Spleen (tissue), 11 donors: ENCODE measurements at regions not wholly inside any gene's neighbourhood (a gene's known extent, or its start where the extent isn't known, plus 50 kb on each side); places are given as distances from the start of the nearest gene placed in this dataset.
A peak's percentile ranks its signal among the peaks of the same experiment; 100 is the strongest.
"Not testable (repeated sequence)": the region's sequence is repeated elsewhere in the genome, so short reads cannot be mapped to it uniquely, and the experiment has no call there.

Experiments used
- DNase-seq: peaks from one replicate; pipeline ENCODE4 v3.0.0-alpha.2; 2020
- H3K27ac ChIP-seq, 8 donors: fragments of 200-600 bp; sonication (generic) in 7 of 8; 1 replicate in 4 of 8; 2 replicates in 4 of 8; pipeline versions ENCODE4 v1.5.0 to v1.8.0; 2016 to 2021; ENCODE audit warnings: inconsistent platforms in 4 of 8, mild to moderate bottlenecking in 4 of 8, moderate library complexity in 1 of 8
- H3K27me3 ChIP-seq, 7 donors: fragments of 200-600 bp; sonication (generic) in 6 of 7; replicated peaks in 1 of 7; 1 replicate in 4 of 7; 2 replicates in 3 of 7; pipeline versions ENCODE4 v1.5.0 to v1.8.0; 2016 to 2021; ENCODE audit warnings: inconsistent platforms in 3 of 7, mild to moderate bottlenecking in 1 of 7
- H3K36me3 ChIP-seq, 6 donors: fragments of 200-600 bp; sonication (generic) in 5 of 6; 1 replicate in 4 of 6; 2 replicates in 2 of 6; pipeline versions ENCODE4 v1.5.0 to v1.8.0; 2016 to 2021; ENCODE audit warnings: inconsistent platforms in 2 of 6
- H3K4me1 ChIP-seq, 6 donors: fragments of 200-600 bp; sonication (generic) in 5 of 6; 1 replicate in 3 of 6; 2 replicates in 3 of 6; pipeline versions ENCODE4 v1.5.0 to v1.8.0; 2016 to 2021; ENCODE audit warnings: inconsistent platforms in 3 of 6
- H3K4me3 ChIP-seq, 8 donors: fragments of 200-600 bp; sonication (generic) in 7 of 8; 1 replicate in 4 of 8; 2 replicates in 4 of 8; pipeline versions ENCODE4 v1.5.0 to v1.8.0; 2016 to 2021; ENCODE audit warnings: inconsistent platforms in 4 of 8, mild to moderate bottlenecking in 4 of 8, moderate library complexity in 2 of 8
- H3K9me3 ChIP-seq, 8 donors: fragments of 200-600 bp; sonication (generic) in 7 of 8; 1 replicate in 4 of 8; 2 replicates in 4 of 8; pipeline versions ENCODE4 v1.5.0 to v1.8.0; 2016 to 2021; ENCODE audit warnings: inconsistent platforms in 4 of 8
- CTCF ChIP-seq, 11 experiments: fragments of 200-600 bp in 7 of 11; fragments of 450-650 bp in 4 of 11; sonication (generic) in 4 of 11; IDR thresholded peaks in 8 of 11; conservative IDR thresholded peaks in 3 of 11; 1 replicate in 7 of 11; 2 replicates in 4 of 11; pipeline versions ENCODE4 v1.4.0 to v1.8.0; 2016 to 2021; ENCODE audit warnings: antibody characterized with exemption in 11 of 11, inconsistent platforms in 4 of 11, mild to moderate bottlenecking in 1 of 11
- POLR2A ChIP-seq, 3 donors: fragments of 450-650 bp; IDR thresholded peaks; one replicate each; pipeline ENCODE4 v1.5.1; 2017; ENCODE audit warnings: antibody characterized with exemption in 3 of 3, mild to moderate bottlenecking in 1 of 3
- POLR2AphosphoS5 ChIP-seq, 3 donors: sonication (generic); formaldehyde crosslinking; IDR thresholded peaks; one replicate each; pipeline ENCODE4 v1.5.1; 2017; ENCODE audit warnings: antibody characterized with exemption in 3 of 3
- WGBS, 5 donors: extraction: QIAGEN DNeasy Blood & Tissue Kit in 3 of 5; methylation state at CpG; one replicate each; pipeline versions ENCODE4 v1.1.5 to v1.1.7; 2013 to 2018; 5-methylcytosine and 5-hydroxymethylcytosine counted together
- intact Hi-C: fragments of 100-400 bp; cut with DNase I; formaldehyde crosslinking; loops from one replicate; pipeline ENCODE4 v1.15.0; 2023; ENCODE audit warnings: low total_unique reads
- donor health status: healthy with polysubstance abuse.
- donor health status: DM: no; HTN: no; CAD: no; lungs with moderate emphysema.
- donor health status: DM: no; HTN: no; CAD: no.
- donor health status: Bipolar disorder and iron deficiency.
- donor health status: healthy.
- donor health status: DM: no; HTN: no; CAD: no.
- donor health status: DM: yes; HTN: yes; CAD: no.

- WGBS, 5 donors, result 74 to 90% (median 83%) methylated on average over 9 of the region's 9 CpGs
- DNase-seq, H3K27me3 ChIP-seq, H3K4me3 ChIP-seq, H3K27ac ChIP-seq, H3K4me1 ChIP-seq, H3K36me3 ChIP-seq, intact Hi-C loops, H3K9me3 ChIP-seq: not testable (repeated sequence)
These were observed 105.3 kb upstream of the GOLGA6L4 start for GRCh38 chr15:84130098-84130831.

- H3K4me1 ChIP-seq, H3K4me3 ChIP-seq, H3K9me3 ChIP-seq, H3K36me3 ChIP-seq, DNase-seq, intact Hi-C loops, H3K27me3 ChIP-seq, H3K27ac ChIP-seq: not testable (repeated sequence)
- 78 to 93% (median 85%) methylated on average over 2 to 3 of the region's 3 CpGs for WGBS, 5 donors
These were observed 99.6 kb upstream of the GOLGA6L4 start for GRCh38 chr15:84135931-84136456.

- 1 to 6% (median 2%) methylated on average over 7 of the region's 7 CpGs for WGBS, 5 donors
- Histone ChIP-seq H3K9me3 (no peaks in the 10 kb centered on the region), H3K4me3 (peak overlapping the region in 1 of 8 donors; percentile 30), H3K27me3 (peaks cover 0 to 8% (median 0%) of the 10 kb centered on the region in 7 donors), H3K36me3 (no peaks in the 10 kb centered on the region), H3K27ac (no peak overlapping the region), H3K4me1 (peaks cover 0 to 4% (median 0%) of the 10 kb centered on the region in 6 donors)
- no peak for TF ChIP-seq POLR2AphosphoS5 (IDR thresholded peaks at IDR 0.05)
- TF ChIP-seq POLR2A (IDR thresholded peaks at IDR 0.05), result no peak
- peak; percentile 53 to 90 (median 77) for TF ChIP-seq CTCF (IDR thresholded peaks at IDR 0.05 in 8 of 11, conservative IDR thresholded peaks at IDR 0.05 in 3 of 11)
- no peak for DNase-seq
- intact Hi-C loops, result no loop called here
These were observed 92.7 kb upstream of the GOLGA6L4 start for GRCh38 chr15:84142888-84143337.

- Histone ChIP-seq H3K4me3 (no peak overlapping the region), H3K27ac (no peak overlapping the region), H3K9me3 (no peaks in the 10 kb centered on the region), H3K27me3 (peaks cover 0 to 8% (median 0%) of the 10 kb centered on the region in 7 donors), H3K4me1 (peaks cover 0 to 4% (median 0%) of the 10 kb centered on the region in 6 donors), H3K36me3 (no peaks in the 10 kb centered on the region)
- 76 to 85% (median 81%) methylated on average over 5 of the region's 5 CpGs for WGBS, 5 donors
- intact Hi-C loops, result no loop called here
- no peak for DNase-seq
- no peak for TF ChIP-seq POLR2A (IDR thresholded peaks at IDR 0.05)
- TF ChIP-seq POLR2AphosphoS5 (IDR thresholded peaks at IDR 0.05), result no peak
- no peak for TF ChIP-seq CTCF (IDR thresholded peaks at IDR 0.05 in 8 of 11, conservative IDR thresholded peaks at IDR 0.05 in 3 of 11)
These were observed 91.7 kb upstream of the GOLGA6L4 start for GRCh38 chr15:84143753-84144314.

GRCh38 chr15:84144946-84145345, 90.6 kb upstream of the GOLGA6L4 start:
- intact Hi-C loops, H3K27me3 ChIP-seq: not testable (repeated sequence)

GRCh38 chr15:84146299-84146698, 89.3 kb upstream of the GOLGA6L4 start:
- H3K36me3 ChIP-seq, H3K27ac ChIP-seq, DNase-seq, H3K4me1 ChIP-seq, intact Hi-C loops, H3K4me3 ChIP-seq, H3K27me3 ChIP-seq, H3K9me3 ChIP-seq: not testable (repeated sequence)
- 82 to 93% (median 89%) methylated on average over 3 of the region's 3 CpGs for WGBS, 5 donors

More at GRCh38 chr15:84144946-84145345, 90.6 kb upstream of the GOLGA6L4 start:
- DNase-seq, H3K36me3 ChIP-seq, H3K4me3 ChIP-seq, H3K9me3 ChIP-seq, H3K27ac ChIP-seq, H3K4me1 ChIP-seq: not testable (repeated sequence)
- 69 to 81% (median 69%) methylated on average over 8 of the region's 8 CpGs for WGBS, 5 donors

- H3K27ac ChIP-seq, H3K4me1 ChIP-seq, intact Hi-C loops, H3K36me3 ChIP-seq, H3K9me3 ChIP-seq, H3K4me3 ChIP-seq, H3K27me3 ChIP-seq, DNase-seq: not testable (repeated sequence)
- 89 to 100% (median 100%) methylated on average over 1 of the region's 2 CpGs; no CpG with 5 or more reads in 1 of the 5 donors for WGBS, 5 donors
These were observed 88.3 kb upstream of the GOLGA6L4 start for GRCh38 chr15:84147307-84147706.
